ENCODE measurements at regions not wholly inside any gene's neighbourhood (a gene's known extent, or its start where the extent isn't known, plus 50 kb on each side); places are given as distances from the start of the nearest gene placed in this dataset.
A peak's percentile ranks its signal among the peaks of the same experiment; 100 is the strongest.

GRCh38 chr2:150931451-150931850 lies 330.2 kb downstream of the RBM43 start:
- no peak for ATAC-seq
- intact Hi-C loops (cut with DNase I): no loop called here
- no peak for DNase-seq (ENCODE audit: low spot score)

- ATAC-seq (no peak), DNase-seq (ENCODE audit: low spot score) (no peak)
- intact Hi-C loops (cut with DNase I): no loop called here
Observed at GRCh38 chr2:150925611-150926010, 336.1 kb downstream of the RBM43 start.

GRCh38 chr2:150924878-150925277 lies 336.8 kb downstream of the RBM43 start:
- intact Hi-C loops (cut with DNase I): no loop called here
- DNase-seq (ENCODE audit: low spot score): no peak
- no peak for ATAC-seq

DNA sequence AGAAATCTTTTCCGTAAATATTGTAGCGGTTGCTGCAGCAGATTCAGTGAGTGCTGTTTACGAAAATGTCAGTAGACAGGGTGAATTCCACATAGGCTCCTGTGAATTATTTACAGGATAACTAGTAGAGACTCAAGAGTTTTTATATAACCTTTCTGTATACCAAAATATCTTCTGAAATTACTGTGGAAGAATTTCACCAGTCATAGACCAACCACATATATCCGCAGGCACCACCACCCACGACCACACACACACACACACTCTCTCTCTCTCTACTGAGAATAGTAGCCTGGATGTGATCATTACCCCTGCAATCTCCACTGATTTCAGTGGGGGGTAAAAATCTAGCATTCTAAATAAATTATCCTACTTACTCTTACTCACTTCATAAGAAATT lies 341.8 kb downstream of the RBM43 start:
- intact Hi-C loops (cut with DNase I): no loop called here
- DNase-seq (ENCODE audit: low spot score) (no peak), ATAC-seq (no peak)

DNA sequence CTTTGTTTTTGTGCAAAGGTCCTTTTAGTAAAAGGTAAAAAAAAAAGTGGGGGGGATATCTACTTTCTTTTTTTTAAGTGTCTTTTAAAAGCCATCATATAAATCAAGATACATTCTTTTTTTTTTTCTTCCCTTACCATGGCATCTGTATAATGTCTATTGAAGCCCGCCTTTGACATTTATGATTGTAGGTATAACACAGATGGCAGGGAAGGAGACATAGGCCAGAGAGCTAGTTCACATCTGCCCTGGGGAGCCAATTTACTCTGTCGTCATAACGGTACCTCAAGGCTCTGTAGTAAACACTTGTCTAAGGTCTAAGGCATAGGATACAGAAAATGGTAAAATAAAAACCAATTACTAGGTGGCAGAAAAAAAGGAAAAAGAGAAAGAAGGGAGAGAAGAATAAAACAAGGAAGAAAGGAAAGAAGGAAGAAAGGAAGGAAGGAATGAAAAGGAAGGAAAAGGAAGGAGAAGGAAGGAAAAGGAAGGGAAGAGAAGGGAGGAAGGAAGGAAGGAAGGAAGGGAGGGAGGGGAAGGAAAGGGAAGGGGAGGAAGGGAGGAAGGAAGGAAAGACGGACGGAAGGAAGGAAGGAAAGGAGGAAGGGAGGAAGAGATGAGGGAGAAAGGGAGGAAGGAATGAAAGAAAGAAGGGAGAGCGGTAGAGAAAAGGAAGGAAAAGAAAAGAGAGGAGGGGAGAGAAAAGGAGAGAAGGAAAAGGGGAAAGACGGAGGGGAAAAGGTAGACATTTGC lies 343.5 kb downstream of the RBM43 start:
- DNase-seq (ENCODE audit: low spot score) (no peak), ATAC-seq (no peak)
- intact Hi-C loops (cut with DNase I): no loop called here

- intact Hi-C loops (cut with DNase I): no loop called here
- DNase-seq (ENCODE audit: low spot score) (no peak), ATAC-seq (no peak)
Observed at GRCh38 chr2:150916467-150917396, 344.9 kb downstream of the RBM43 start.

- DNase-seq (ENCODE audit: low spot score): peak; percentile 91
- intact Hi-C loops (cut with DNase I): no loop called here
Observed at GRCh38 chr2:150911766-150912280, 349.8 kb downstream of the RBM43 start.

GRCh38 chr2:150909613-150910012 lies 352.1 kb downstream of the RBM43 start:
- intact Hi-C loops (cut with DNase I): no loop called here
- no peak for ATAC-seq
- no peak for DNase-seq (ENCODE audit: low spot score)

More at GRCh38 chr2:150911766-150912280, 349.8 kb downstream of the RBM43 start:
- peak; percentile 99 for ATAC-seq

- intact Hi-C loops (cut with DNase I): no loop called here
- ATAC-seq: no peak
Observed at GRCh38 chr2:150909090-150909489, 352.6 kb downstream of the RBM43 start.

DNA sequence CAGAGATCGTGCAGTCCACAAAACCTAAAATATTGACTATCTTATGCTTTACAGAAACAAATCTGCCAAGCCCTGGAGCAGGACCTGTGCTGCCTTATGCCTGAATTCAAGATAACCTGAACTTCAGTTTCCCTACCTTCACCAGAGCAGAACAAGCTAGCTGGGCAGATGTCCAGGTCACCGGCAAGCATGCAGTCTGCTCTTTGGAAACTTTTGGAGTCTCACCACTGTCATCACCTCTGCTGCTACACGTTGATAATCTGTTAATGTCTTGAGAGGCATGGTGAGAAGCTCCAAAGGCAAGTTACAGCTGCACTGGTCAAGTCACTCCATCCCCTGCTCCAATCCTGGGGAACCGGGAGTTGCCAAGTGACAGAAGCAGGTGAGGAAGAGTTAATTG lies 354.2 kb downstream of the RBM43 start:
- intact Hi-C loops (cut with DNase I): no loop called here
- DNase-seq (ENCODE audit: low spot score) (no peak), ATAC-seq (no peak)

More at GRCh38 chr2:150909090-150909489, 352.6 kb downstream of the RBM43 start:
- DNase-seq (ENCODE audit: low spot score): no peak

DNA sequence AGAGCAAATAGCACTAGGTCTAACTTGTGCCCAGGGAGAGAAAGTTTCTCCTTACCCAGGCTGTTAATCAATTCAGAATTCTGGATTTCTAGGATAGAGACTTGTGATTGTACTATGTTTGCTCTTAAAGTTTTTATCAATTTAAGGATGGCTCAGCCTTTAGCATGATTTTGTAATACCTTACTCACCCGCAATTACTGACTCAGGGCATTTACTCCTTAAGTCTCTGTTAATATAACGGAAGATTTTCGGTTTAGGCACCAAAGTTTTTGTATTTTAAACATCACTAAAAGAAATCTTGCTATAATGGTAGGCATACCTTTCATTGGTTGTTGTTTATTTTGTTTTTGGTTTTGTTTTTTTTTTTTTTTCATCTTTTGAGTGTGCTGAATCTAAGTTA lies 358.2 kb downstream of the RBM43 start:
- DNase-seq (ENCODE audit: low spot score) (no peak), ATAC-seq (no peak)
- intact Hi-C loops (cut with DNase I): no loop called here

DNA sequence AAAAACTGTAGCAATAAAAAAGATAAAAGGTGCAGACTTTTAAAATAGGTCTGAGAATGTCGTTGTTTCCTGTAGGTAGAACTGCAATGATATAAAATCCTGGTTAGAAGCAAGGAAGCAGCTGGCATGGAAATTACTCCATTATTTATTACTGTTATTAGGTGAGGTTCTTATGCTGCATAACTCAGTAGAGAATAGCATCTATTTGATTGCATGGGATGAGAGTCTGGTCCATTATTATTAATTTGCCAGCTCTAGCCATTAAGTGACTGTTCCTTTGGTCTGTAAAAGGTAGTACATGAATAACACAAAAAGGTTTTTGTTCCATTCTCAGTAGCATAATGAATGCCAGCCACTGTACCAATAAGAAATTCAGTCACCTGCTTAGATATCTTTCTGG lies 358.6 kb downstream of the RBM43 start:
- intact Hi-C loops (cut with DNase I): no loop called here
- DNase-seq (ENCODE audit: low spot score) (no peak), ATAC-seq (no peak)

DNA sequence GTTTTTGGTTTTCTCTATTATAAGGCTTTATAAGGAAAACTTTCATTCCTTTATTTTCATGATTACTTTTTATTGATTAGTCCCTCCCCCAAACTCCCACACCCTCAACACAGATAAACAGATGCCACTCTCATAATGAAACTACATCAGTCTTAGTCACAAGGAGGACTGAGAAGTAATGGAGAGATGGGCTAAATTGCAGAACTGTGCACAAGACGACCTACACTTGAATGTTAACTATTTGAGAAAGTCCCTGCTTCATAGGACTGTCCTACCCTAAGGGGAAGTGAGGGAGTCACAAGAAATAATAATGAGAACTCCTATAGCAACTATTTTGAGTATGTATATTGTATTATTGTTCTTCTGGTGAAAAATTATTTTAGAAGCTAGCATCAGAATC lies 360.8 kb downstream of the RBM43 start:
- DNase-seq (ENCODE audit: low spot score) (no peak), ATAC-seq (no peak)
- intact Hi-C loops (cut with DNase I): no loop called here

DNA sequence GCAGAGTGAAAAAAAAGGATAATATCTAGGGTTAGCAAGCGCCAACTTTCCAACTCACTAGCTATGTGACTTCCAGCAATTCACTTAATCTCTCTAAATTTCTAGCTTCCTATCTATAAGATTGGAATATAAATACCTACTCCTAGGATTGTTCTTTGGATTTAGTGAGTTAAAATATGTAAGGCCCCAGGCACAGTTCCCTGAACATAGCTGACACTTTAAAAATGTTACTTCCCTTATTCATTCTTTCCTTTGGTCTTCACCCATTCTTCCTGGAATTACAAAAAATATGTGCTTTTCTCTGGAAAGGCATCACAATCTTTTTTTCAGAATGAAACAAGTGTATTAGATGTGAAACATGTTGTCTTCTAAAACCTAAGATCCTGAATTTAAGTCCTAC lies 365.7 kb downstream of the RBM43 start:
- intact Hi-C loops (cut with DNase I): no loop called here

GRCh38 chr2:150889141-150889540 lies 372.5 kb downstream of the RBM43 start:
- DNase-seq (ENCODE audit: low spot score): no peak
- intact Hi-C loops (cut with DNase I): no loop called here
- no peak for ATAC-seq

More for the DNA sequence above, 365.7 kb downstream of the RBM43 start:
- DNase-seq (ENCODE audit: low spot score) (no peak), ATAC-seq (no peak)

DNA sequence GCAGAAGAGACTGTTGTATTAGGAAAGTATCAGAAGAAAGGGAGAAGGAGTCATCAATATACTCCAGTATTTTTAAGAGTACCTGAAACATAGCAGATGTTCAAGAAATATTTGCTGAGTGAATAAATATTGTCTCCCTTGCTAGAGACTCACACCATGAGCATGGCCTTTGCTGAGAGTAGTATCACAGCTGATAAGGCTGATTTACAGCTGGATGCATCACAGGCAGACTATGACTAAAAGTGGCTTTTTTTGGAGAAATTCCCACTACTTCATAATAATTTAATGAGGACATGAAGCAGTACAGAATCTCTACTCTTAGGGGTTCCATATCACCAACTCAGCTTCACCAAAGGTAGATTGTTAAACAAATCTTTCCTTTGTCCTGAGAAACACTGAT lies 373.3 kb downstream of the RBM43 start:
- intact Hi-C loops (cut with DNase I): no loop called here
- DNase-seq (ENCODE audit: low spot score) (no peak), ATAC-seq (no peak)

DNA sequence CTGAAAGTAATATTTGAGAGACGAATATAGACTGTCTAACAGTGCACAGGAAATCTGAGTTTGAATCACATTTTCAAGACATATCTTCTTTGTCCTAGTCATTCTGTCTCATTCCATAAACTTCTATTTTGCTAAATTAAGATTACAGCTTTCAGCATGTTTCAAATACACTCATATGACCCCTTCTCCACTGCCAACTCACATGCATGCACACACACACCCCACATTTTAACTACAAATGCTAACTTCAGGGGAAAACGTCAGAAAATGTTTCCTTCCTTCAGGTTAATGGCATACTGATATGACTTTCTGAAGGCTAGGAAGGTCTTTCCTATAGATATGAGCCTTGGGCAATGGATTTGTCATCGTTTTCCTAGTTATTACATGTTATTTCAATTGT lies 373.7 kb downstream of the RBM43 start:
- no peak for ATAC-seq
- intact Hi-C loops (cut with DNase I): no loop called here

GRCh38 chr2:150885774-150886386 lies 375.8 kb downstream of the RBM43 start:
- intact Hi-C loops (cut with DNase I): no loop called here
- ATAC-seq (no peak), DNase-seq (ENCODE audit: low spot score) (no peak)

More for the DNA sequence above, 373.7 kb downstream of the RBM43 start:
- DNase-seq (ENCODE audit: low spot score): no peak

- DNase-seq (ENCODE audit: low spot score): no peak
- intact Hi-C loops (cut with DNase I): no loop called here
- ATAC-seq: no peak
Observed at GRCh38 chr2:150885236-150885635, 376.4 kb downstream of the RBM43 start.

- DNase-seq (ENCODE audit: low spot score) (no peak), ATAC-seq (no peak)
- intact Hi-C loops (cut with DNase I): no loop called here
Observed at GRCh38 chr2:150883613-150883895, 378.1 kb downstream of the RBM43 start.
